Fibroblast of upper back skin (primary cell): ENCODE measurements at regions not wholly inside any gene's neighbourhood (a gene's known extent, or its start where the extent isn't known, plus 50 kb on each side); places are given as distances from the start of the nearest gene placed in this dataset.
"Not testable (repeated sequence)": the region's sequence is repeated elsewhere in the genome, so short reads cannot be mapped to it uniquely, and the experiment has no call there.

Source experiments
- DNase-seq: peaks from one replicate; pipeline ENCODE4 v3.0.0-alpha.2; 2013

DNA sequence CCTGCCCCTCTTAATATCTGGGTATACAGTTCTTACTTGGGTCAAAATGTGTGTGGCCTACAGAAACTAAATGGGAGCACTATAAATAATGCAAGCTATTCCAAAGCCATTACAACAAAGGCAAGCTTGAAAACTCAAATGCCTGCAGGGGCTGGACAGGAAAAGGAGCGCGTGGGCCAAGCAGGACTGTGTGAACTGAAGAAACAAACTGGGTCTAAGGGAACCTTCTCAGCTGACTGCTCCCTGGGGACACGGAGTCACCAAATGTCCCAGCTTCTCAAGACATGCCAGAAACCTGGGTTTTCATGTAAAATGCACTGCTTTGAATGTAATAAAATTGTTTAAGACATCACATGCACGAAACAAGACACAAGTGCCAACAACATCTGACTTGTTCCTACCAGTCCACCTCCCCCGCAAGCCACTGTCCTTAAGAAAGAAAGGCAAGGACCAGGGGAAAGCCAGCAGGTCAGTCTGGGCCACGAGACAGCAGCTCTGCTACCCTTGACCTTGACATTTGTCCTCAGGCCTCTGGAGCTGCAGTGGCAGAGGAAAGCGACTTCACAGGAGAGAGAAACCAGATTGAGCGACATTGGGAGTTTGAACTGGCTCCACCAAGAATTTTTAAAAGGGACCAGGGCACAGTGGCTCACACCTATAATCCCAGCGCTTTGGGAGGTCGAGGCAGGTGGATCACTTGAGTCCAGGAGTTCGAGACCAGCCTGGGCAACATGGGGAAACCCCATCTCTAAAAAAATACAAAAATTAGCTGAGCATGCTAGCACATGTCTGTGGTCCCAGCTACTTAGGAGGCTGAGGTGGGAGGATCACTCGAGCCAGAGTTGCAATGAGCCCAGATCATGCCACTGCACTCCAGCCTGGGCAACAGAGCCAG lies 89.7 kb upstream of the SH3BP4 start:
- no peak for DNase-seq

DNA sequence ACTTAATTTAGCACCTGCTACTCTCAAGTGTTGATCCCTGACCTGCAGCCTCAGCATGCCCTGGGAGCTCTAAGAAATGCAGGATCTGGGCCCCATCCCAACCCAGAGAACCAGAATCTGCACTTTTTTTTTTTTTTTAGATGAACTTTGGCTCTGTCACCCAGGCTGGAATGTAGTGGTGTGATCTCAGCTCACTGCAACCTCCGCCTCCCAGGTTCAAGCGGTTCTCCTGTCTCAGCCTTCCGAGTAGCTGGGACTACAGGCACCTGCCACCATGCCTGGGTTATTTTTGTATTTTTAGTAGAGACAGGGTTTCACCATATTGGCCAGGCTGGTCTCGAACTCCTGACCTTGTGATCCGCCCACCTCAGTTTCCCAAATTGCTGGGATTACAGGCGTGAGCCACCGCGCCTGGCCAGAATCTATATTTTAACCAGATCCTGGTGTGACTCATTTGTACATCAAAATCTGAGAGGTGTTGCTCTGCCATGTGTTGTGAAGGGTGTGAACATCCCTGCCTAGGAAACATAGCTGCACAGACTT lies 92.4 kb upstream of the SH3BP4 start:
- not testable (repeated sequence) for DNase-seq

DNA sequence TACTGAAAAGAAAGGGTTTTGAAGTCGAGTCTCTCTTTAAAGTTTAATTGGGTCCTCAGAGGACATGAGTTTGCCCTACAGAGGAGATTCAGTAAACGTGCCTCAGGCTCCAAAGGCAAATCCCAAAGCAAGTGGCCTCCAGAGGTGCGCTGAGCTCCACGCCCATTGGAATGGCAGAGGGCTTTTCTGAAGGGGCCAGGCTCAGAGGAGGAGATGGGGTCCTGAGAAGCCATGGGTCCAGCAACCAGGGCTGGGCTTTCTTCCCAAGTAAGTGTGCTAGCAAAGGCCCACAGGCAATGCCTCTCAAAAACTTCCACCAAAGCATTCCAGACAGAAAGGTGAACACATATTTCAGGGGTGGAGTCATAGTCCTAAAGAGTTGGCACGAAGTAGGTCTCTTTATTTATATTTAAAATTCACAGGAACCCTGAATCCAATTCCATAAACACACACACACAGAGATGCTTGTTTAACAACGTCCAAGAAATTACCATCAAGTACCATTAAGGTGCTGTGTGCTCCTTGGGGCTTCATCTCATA lies 93.0 kb upstream of the SH3BP4 start:
- DNase-seq = no peak

DNA sequence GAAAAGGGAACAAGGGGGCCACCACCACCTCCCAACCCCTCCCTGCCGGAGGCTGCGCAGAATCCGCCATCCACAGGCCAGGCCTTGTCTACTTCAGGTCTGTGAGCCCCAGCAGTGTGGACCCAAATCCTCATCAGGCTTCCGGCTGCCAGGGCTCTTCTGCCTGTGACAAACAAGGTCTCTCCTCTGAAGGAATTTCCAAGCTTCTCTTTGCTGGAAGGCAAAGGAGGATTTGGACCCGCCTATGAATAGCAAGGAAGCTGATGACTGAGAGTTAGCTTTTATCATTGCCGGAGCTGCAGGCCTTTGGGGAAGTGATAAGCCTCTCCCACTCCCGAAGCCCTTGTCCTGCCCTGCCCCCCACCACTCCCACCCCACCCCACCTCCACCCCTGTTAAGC lies 93.7 kb upstream of the SH3BP4 start:
- DNase-seq = no peak

DNA sequence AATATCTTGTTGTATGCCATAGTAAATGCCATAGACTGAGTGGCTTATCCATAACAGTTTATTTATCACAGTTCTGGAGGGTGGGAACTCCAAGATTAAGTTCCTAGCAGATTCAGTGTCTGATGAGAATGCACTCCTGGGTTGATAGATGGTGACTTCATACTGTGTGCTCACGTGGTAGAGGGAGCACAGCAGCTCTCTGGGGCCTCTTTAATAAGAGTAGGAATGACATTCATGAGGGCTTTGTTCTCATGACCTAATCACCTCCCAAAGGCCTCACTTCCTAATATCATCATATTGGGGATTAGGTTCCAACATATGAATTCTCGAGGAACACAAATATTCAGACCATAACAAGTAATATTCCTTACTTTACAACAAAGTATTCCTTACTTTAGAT lies 98.1 kb upstream of the SH3BP4 start:
- no peak for DNase-seq

DNA sequence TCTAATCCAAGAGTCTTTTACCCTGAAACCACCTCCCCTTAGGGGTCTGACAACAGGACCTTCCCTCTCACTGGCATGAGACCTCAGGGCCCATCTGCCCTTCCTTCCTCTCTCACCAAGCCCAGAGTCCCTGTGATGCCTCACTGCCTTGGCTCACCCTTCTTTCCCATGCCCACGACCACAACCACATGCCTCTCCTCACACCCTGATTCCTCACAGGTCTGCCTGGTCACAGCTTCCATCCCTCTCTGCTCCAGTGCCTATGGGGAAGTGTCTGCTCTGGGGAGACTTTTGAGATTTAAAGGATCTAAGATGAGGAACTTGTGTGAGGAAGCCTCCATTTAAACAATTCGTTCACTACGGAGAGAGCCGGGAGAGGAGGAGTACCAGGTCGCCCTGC lies 98.9 kb upstream of the SH3BP4 start:
- DNase-seq = no peak

DNA sequence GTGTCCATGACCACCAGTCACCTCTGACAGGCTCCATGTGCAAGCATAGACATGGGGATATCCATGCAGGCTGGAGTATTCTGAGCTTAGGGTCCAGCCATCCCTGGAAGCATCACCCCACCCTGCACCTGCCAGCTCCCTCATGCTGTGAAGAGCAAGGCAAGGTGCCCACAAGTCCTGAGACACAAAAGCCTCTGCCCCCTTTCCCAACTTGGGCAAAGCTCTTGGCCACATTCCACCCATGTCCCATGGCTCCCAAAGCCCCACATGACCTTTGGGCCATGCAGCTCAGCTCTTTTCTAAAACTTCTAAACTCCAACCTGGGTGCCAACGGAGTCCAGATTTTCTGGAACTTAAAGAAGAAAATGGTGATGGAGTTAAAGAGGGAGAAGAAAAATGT lies 99.8 kb upstream of the SH3BP4 start:
- DNase-seq = no peak

DNA sequence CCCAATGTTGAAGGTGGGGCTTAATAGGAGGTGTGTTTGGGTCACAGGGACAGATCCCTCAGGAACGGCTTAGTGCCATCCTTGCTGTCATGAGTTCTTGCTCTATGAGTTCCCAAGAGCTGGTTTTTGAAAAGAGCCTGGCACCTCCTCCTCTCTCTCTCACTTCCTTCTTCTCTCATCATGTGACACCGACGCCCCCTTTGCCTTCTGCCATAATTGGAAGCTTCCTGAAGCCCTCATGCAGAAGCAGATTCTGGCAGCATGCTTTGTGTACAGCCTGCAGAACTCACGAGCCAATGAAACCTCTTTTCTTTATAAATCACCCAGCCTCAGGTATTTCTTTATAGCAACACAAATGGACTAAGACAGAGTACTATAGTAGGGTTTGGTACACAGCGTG lies 100.4 kb upstream of the SH3BP4 start:
- DNase-seq = no peak

DNA sequence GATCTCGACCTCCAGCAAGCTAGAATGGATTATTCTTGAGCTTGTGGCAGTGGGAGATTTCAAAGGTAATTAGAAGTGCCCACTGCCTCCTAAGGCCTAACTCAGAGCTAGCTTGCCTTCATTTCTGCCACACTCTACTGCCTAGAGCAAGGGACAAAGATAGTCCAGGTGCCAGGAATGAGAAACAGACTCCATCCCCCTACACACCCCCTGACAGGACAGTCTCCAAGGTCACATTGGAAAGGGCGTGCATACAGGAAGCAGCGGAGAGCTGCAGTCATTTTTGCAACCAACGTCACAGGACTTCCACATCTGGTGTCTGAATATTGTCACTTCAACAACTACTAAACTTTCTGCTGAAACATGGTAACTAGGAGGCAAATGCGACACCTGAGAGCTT lies 101.0 kb upstream of the SH3BP4 start:
- DNase-seq = no peak

DNA sequence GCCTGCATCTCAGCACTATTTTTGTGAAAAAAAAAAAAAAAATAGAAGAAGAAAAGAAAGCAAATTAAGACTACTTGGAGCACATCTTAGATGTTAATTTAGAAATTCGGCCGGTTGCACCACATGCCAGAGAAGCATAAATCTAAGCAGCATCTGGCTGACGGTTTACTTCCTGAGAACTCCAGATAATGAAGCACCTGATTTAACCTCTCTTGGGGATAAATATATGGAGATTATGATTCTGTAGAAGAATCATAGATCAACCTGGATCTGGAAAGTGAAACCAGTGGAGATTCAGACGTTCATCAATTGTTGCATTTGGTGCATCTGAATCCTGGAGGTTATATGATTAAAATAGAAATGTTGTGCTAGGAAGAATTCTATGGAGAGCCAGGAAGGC lies 102.1 kb upstream of the SH3BP4 start:
- no peak for DNase-seq

DNA sequence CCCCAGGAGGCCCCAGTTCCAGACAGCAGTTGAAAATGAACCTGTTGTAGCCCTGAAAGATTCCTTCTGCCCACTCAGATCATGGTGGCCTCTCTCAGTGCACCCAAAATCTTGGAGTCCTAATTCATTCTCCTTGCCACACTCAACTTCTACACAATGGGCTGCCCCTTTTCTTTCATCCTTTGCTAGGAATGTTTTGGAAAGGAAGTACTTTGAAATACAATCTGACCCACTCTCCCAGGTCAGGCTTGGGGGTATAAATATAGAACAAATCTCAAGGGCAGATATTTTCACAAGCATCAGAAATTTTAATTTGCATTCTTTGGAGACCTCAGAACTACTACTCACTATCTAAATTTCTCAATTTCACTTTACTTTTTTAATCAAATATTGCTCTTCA lies 103.2 kb upstream of the SH3BP4 start:
- no peak for DNase-seq

DNA sequence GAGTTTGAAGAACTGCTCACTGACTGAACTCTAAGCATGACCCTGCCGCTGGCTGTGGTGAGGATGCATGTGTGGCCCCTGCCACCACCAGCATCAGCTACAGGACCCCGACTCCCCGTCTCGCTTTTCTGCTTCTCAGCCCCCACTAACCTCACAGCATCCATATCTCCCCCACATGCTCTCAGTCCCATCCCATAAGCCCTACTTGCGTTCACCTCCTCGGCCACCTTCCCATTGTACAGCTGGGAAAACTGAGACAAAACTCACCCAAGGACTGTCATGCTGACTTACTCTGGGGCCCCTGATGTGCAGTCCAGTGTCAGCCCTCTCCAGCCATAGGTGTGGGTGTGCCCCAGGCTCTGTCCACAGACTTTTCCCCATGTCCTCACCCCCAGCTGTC lies 104.2 kb upstream of the SH3BP4 start:
- DNase-seq = no peak

DNA sequence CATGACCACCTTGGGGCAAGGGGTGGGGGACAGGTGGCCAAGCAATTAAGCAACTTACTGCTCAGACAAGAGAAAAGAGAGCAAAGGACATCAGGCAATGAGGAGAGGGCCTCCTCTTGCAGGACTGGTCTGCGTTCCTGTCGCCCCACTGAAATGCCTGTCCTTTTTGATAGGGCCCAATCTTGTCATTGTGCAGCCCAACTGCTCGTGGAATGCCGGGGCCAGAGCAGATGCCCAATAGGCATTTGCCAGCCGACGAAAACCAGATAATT lies 104.5 kb upstream of the SH3BP4 start:
- no peak for DNase-seq

DNA sequence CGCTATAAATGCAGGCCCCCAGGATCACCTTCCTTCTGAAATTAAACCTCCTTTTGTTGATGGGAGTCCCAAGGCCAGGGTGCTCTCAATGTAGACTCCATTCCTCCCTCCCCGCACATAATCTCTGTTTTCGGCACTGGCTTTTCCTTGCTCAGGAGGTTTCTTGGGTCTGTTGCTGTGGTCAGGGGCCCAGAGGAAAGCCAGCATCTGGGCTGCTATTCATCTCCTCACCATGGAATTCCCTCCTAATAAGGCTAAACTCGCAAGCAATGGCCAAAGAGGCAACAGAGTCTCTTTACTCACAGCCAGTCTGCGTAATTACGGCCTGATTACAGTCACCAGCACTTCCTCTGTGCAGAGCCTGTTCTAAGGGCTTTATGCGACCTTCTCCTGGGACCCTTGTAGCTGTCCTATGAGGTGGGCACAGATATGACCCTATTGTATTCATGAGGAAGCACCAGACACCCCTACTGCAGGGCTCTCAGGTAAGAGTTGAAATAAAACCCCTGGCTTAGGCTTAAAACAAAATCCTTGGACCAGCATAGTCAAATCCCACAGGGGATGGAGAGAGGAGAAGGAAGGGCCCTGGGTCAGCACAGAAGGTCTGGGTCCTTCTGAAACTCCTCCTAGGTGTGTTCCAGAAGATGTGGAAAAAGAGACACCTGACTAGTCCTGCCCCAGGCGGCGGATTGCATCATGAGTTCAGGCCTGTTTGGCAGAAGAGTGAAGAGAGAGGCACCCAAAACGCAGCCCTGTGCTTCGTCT lies 105.0 kb upstream of the SH3BP4 start:
- no peak for DNase-seq

DNA sequence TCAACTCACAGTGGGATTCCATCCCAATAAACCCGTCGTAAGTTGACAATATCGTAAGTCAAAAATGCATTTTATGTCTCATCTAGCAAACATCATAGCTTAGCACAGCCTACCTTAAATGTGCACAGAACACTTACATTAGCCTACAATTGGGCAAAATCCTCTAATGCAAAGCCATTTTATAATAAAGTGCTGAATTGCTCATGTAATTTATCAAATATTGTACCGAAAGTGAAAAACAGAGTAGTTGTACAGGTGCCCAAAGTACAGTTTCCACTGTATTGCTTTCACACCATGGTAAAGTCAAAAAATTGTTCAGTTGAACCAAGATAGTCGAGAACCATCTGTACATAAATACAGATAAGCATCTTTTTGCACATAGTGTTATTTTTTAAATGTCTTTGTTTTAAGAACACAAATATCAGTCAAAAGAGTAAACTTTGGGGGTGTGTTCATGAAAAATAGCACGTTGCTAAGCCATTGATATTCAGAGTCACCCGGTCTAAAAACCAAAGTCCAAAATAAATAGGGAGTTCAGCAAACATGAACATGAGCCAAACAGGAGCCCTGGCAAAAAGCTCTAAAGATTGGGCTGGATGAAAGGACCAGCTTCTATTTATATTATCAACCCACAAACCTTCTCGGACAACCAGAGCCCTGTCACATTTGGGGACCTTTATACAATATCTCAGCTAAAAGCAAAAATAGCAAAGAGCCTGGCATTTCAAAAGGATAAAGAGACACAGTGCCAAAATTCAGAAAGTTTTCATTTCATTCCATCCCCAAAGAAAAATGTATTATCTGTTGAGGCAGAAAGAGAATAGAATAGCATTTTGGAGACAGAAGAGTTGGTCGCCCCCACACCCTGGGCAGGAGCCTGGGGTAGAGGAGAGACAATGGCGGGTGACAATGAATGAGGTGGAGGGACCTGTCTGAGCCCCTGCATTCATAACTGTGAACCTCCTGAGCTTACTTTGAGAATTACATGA lies 105.9 kb upstream of the SH3BP4 start:
- DNase-seq = no peak

DNA sequence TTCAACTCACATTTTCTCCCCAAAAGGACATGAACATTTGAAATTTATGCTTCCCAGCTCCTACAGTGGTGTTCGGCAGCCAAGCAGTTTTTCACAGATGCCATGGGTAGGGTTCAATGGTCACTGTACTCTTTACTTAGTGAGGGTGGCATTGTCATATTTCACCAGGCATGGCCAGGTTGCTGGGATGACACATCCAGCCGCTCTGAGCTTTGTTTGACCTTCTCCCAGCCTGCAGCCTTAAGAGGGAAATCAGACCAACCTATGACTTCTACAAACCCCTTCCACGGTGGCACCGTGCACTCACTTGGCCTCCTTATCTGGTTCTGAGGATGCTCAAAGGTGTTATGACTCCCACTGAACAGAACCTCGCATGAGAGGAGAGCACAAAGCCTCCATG lies 108.4 kb upstream of the SH3BP4 start:
- DNase-seq = no peak

DNA sequence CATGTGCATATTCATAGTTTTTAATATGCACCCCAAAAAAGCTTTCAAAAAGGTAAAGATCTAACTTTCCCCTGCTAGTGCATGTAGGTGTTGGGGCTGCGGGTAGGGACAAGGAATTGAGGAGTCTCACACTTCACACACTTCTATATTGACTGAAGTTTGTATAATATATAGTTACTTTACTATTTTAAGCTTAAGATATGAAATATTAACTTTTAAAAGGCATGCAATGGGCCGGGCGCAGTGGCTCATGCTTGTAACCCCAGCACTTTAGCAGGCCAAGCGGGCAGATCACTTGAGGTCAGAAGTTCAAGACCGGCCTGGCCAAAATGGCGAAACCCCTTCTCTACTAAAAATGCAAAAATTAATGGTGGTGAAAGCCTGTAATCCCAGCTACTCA lies 109.1 kb upstream of the SH3BP4 start:
- DNase-seq = no peak

DNA sequence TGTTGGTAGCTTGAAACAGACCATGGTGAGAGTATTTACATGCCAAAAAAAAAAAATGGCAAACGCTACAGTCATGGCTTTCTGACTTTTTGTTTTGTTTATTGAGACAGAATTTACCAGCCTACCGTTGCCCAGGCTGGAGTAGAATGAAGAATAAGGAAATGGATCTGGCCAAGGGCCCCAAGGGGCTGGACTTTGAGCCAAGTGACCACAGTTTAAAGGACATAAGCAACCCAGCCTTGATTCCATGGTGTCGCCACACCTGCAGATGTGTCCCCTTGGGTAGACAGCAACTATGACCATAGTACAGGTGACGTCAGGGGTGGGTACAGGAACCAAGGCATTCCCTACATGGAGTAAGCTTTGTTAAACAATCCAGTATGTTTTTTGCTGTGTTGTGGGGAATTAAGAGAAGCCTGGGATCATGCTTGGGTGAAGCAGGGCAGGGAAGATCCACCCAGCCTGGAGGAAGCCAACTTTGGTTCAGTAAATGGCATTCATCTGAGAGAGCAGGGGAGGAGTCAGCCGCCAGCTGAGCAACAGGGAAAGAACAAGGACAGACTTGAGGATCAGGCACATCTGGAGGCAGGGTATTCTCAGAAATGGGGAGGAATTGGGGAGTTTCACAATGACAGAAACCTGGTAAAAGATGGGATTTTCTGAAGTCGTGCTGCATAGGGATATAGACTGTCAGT lies 110.3 kb upstream of the SH3BP4 start:
- DNase-seq = no peak

DNA sequence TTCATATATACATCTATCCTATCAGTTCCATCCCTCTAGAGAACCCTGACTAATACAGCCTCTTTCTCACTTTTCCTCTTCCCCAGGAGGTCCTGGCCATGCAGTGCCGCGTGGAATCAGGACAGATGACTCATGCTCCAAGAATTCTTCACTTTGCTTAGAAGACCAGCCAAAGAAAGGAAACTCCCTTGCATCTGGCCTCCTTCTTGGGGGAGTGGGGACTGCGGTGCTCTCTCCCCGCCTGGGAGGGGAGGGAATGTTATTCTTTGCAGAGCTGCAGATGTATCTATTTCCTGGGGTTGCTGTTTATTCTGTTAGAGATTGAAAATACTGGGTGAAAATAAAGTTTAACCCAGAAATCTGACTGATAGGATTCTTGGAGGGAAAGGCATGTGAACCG lies 111.5 kb upstream of the SH3BP4 start:
- peak; percentile 99 for DNase-seq

DNA sequence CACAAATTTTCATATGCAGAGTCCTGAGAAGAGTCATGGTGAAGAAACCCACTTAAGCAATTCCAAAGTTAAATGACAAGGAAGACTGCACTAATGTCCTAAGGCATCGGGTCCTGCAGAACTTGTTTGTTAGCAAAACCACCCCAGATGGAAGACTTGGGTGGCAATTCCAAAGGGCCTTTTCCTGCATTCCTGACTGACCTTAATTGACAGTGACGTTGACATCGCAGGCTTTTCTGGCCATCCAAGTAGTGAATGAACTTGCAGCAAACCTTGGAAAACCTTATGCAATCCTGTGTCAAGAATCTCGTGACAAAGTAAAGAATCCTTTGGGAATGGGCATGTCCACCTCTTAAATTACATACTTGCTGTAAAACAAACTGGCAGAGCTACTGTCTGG lies 112.5 kb upstream of the SH3BP4 start:
- peak; percentile 51 for DNase-seq

DNA sequence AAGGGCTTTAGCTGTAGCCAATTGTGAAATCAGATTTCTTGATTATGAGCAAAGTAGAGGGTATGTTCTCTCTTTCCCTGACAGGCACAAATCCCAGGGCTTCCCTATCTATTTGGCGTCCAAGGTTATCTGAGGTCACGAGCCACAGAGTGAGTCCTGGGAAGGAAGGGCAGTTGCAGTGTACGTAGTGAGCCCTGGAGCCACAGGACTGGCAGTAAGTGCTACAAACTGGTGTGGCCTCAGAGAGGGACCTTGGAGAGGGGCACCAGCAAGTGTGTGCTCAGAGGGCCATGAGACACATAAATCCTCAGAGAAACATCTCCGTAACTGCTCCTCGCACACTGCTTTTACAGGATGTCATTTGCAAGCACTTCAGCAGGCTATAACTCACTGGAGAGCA lies 115.5 kb upstream of the SH3BP4 start:
- no peak for DNase-seq

DNA sequence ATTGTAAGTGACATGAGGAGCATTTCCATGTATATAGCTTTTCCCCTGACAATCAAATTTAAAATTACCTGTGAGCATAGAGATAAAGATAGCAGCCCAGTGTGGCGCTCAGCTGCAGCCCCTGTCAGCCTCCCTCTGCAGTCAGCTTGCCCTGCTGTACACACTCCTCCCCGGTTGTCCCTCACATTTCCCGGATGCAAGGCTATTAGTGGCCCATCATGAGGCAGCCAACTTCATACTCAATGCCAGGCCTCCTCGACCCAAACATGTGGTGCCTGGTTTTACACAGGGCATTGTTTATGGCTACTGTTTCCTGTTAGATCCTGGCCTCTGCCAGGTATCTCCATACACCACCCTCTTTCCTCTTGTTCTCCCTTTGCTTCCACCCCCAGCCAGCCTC lies 116.1 kb upstream of the SH3BP4 start:
- DNase-seq = no peak
